SK-N-SH (cell line): ENCODE measurements at regions not wholly inside any gene's neighbourhood (a gene's known extent, or its start where the extent isn't known, plus 50 kb on each side); places are given as distances from the start of the nearest gene placed in this dataset.

ENCODE experiments used
- CTCF ChIA-PET: fragments of 300-600, 350-600 bp; formaldehyde crosslinking; extraction: SDS; loops from one replicate; lab custom pipeline; 2021; lab: Yijun Ruan, JAX
- POLR2A ChIA-PET: fragments of 350-600 bp; sonication (Branson Sonifier 250); formaldehyde crosslinking; extraction: SDS; loops from one replicate; lab custom pipeline; 2020; ENCODE audit warnings: antibody characterized with exemption, inconsistent platforms; lab: Yijun Ruan, JAX
- DNase-seq: peaks from one replicate; pipeline ENCODE4 v3.0.0; 2012
- H2AFZ ChIP-seq: fragments of 200-600 bp; sonication (generic); 2 replicates; pipeline ENCODE4 v1.8.1; 2016; ENCODE audit warnings: antibody characterized with exemption, mild to moderate bottlenecking, low read depth
- H3F3A ChIP-seq: fragments of 200-600 bp; sonication (generic); replicated peaks from 2 replicates; pipeline ENCODE3; 2016; ENCODE audit warnings: antibody characterized with exemption, mild to moderate bottlenecking; ENCODE audit not compliant: insufficient read depth
- H3K27ac ChIP-seq, 2 experiments: fragments of 200-500 bp in 1 of 2; fragments of 200-600 bp in 1 of 2; sonication (Bioruptor generic) in 1 of 2; sonication (generic), shearing (Covaris generic) in 1 of 2; 2 replicates each; pipeline versions ENCODE4 v1.5.1 to v1.6.1; 2014 to 2016; ENCODE audit warnings: low read depth in 2 of 2, inconsistent platforms in 1 of 2, low read length in 1 of 2, mild to moderate bottlenecking in 1 of 2, mixed read lengths in 1 of 2
- H3K27me3 ChIP-seq: fragments of 200-600 bp; sonication (generic), shearing (Covaris generic); 2 replicates; pipeline ENCODE4 v1.6.1; 2016; ENCODE audit warnings: mixed run types; ENCODE audit not compliant: insufficient read depth
- H3K36me3 ChIP-seq, 2 experiments: fragments of 200-500 bp in 1 of 2; fragments of 200-600 bp in 1 of 2; sonication (Bioruptor generic) in 1 of 2; sonication (generic) in 1 of 2; replicated peaks in 1 of 2; 2 replicates each; pipeline versions ENCODE3 to v1.5.1; 2014 to 2016; ENCODE audit warnings: low read length in 1 of 2, mild to moderate bottlenecking in 1 of 2; ENCODE audit not compliant: insufficient read depth in 2 of 2, control insufficient read depth in 1 of 2
- H3K4me1 ChIP-seq, 2 experiments: fragments of 200-500 bp in 1 of 2; fragments of 200-600 bp in 1 of 2; sonication (Bioruptor generic) in 1 of 2; sonication (generic), shearing (Covaris generic) in 1 of 2; 2 replicates each; pipeline versions ENCODE4 v1.5.1 to v1.6.1; 2014 to 2016; ENCODE audit warnings: low read depth in 1 of 2, low read length in 1 of 2, mixed run types in 1 of 2; ENCODE audit not compliant: insufficient read depth in 2 of 2, control insufficient read depth in 1 of 2
- H3K4me2 ChIP-seq: fragments of 200-600 bp; sonication (generic), shearing (Covaris generic); 2 replicates; pipeline ENCODE4 v1.6.1; 2017; ENCODE audit warnings: mixed run types
- H3K4me3 ChIP-seq, 2 experiments: fragments of 200-500 bp in 1 of 2; fragments of 200-600 bp in 1 of 2; sonication (Bioruptor generic) in 1 of 2; sonication (generic), shearing (Covaris generic) in 1 of 2; 2 replicates each; pipeline versions ENCODE4 v1.5.1 to v1.8.1; 2014 to 2016; ENCODE audit warnings: low read depth in 2 of 2, inconsistent platforms in 1 of 2, low read length in 1 of 2, mild to moderate bottlenecking in 1 of 2, mixed read lengths in 1 of 2, moderate library complexity in 1 of 2
- H3K79me2 ChIP-seq: fragments of 200-600 bp; sonication (generic); 2 replicates; pipeline ENCODE4 v1.8.1; 2017; ENCODE audit warnings: mild to moderate bottlenecking; ENCODE audit not compliant: insufficient read depth
- H3K9ac ChIP-seq: fragments of 200-600 bp; sonication (generic); 2 replicates; pipeline ENCODE4 v1.6.1; 2017; ENCODE audit warnings: mixed run types
- H3K9me2 ChIP-seq: fragments of 200-600 bp; sonication (generic); 2 replicates; pipeline ENCODE4 v1.6.1; 2017; ENCODE audit warnings: mixed run types
- H3K9me3 ChIP-seq: fragments of 200-600 bp; sonication (generic); 2 replicates; pipeline ENCODE4 v1.6.1; 2017; ENCODE audit warnings: mixed run types, mild to moderate bottlenecking, moderate library complexity
- H4K20me1 ChIP-seq: fragments of 200-600 bp; sonication (generic); 2 replicates; pipeline ENCODE4 v1.6.1; 2017; ENCODE audit warnings: mild to moderate bottlenecking, mixed run types; ENCODE audit not compliant: insufficient read depth
- CHD2 ChIP-seq: fragments of 150-350 bp; IDR thresholded peaks from 2 replicates; pipeline ENCODE4 v1.6.1; 2018; ENCODE audit warnings: low read length; ENCODE audit not compliant: partially characterized antibody
- EP300 ChIP-seq, 2 experiments: IDR thresholded peaks; 2 replicates each; pipeline versions ENCODE4 v1.4.0 to v1.6.1; 2012; ENCODE audit warnings: borderline replicate concordance in 1 of 2, low read depth in 1 of 2, low read length in 1 of 2
- FOSL2 ChIP-seq: IDR thresholded peaks from 2 replicates; pipeline ENCODE4 v1.4.0; 2012; ENCODE audit warnings: low read depth, mild to moderate bottlenecking, moderate library complexity, borderline replicate concordance
- FOXJ3 ChIP-seq: sonication (generic); formaldehyde crosslinking; IDR thresholded peaks from 2 replicates; pipeline ENCODE4 v1.5.1; 2020; ENCODE audit warnings: mild to moderate bottlenecking, missing genetic modification reagents
- FOXM1 ChIP-seq: IDR thresholded peaks from 2 replicates; pipeline ENCODE4 v1.4.0; 2012; ENCODE audit warnings: low read depth, mild to moderate bottlenecking
- GABPA ChIP-seq: IDR thresholded peaks from 2 replicates; pipeline ENCODE4 v1.4.0; 2012; ENCODE audit warnings: low read depth, mild to moderate bottlenecking
- GATA2 ChIP-seq: sonication (generic); formaldehyde crosslinking; IDR thresholded peaks from 2 replicates; pipeline ENCODE4 v1.5.0; 2020; ENCODE audit warnings: mild to moderate bottlenecking, missing genetic modification reagents
- JUND ChIP-seq: IDR thresholded peaks from 2 replicates; pipeline ENCODE4 v1.4.0; 2012
- MEF2A ChIP-seq: IDR thresholded peaks from 2 replicates; pipeline ENCODE4 v1.4.0; 2012; ENCODE audit warnings: low read depth, borderline replicate concordance
- NRF1 ChIP-seq: IDR thresholded peaks from 2 replicates; pipeline ENCODE4 v1.6.1; 2012; ENCODE audit warnings: low read depth, mild to moderate bottlenecking, low read length
- POLR2AphosphoS5 ChIP-seq: IDR thresholded peaks from 2 replicates; pipeline ENCODE4 v1.6.1; 2012; ENCODE audit warnings: low read depth, low read length
- RAD21 ChIP-seq: IDR thresholded peaks from 2 replicates; pipeline ENCODE4 v1.6.1; 2012; ENCODE audit warnings: mild to moderate bottlenecking, low read length
- RFX5 ChIP-seq: IDR thresholded peaks from 2 replicates; pipeline ENCODE4 v1.6.1; 2012; ENCODE audit warnings: mild to moderate bottlenecking, improper control_type of control experiment, low read length
- RXRA ChIP-seq: IDR thresholded peaks from 2 replicates; pipeline ENCODE4 v1.4.0; 2012; ENCODE audit warnings: low read depth, mild to moderate bottlenecking, borderline replicate concordance
- SIN3A ChIP-seq: IDR thresholded peaks from 2 replicates; pipeline ENCODE4 v1.6.1; 2012; ENCODE audit warnings: low read depth, mild to moderate bottlenecking, low read length, moderate library complexity, borderline replicate concordance
- TEAD4 ChIP-seq: IDR thresholded peaks from 2 replicates; pipeline ENCODE4 v1.4.0; 2012; ENCODE audit warnings: mild to moderate bottlenecking, borderline replicate concordance; ENCODE audit not compliant: insufficient read depth
- USF2 ChIP-seq: fragments of 150-350 bp; IDR thresholded peaks from 2 replicates; pipeline ENCODE4 v1.6.1; 2017; ENCODE audit warnings: antibody characterized with exemption, low read length, low read depth, borderline replicate concordance
- YY1 ChIP-seq: IDR thresholded peaks from 2 replicates; pipeline ENCODE4 v1.4.0; 2012; ENCODE audit warnings: low read depth, mild to moderate bottlenecking
- ZBTB33 ChIP-seq: IDR thresholded peaks from 2 replicates; pipeline ENCODE4 v1.4.0; 2012; ENCODE audit warnings: low read depth, borderline replicate concordance
- WGBS: methylation state at CpG from one replicate; pipeline ENCODE4 v1.1.6; 2017; ENCODE audit warnings: low lambda C conversion rate; 5-methylcytosine and 5-hydroxymethylcytosine counted together
- TF ChIP-seq, protein P1 (sequence below): IDR thresholded peaks from 2 replicates; pipeline ENCODE4 v1.4.0; 2012; ENCODE audit warnings: low read depth, borderline replicate concordance
- TF ChIP-seq, protein P2 (sequence below): fragments of 150-350 bp; IDR thresholded peaks from 2 replicates; pipeline ENCODE4 v1.6.1; 2016; ENCODE audit warnings: mild to moderate bottlenecking, low read depth, low read length
- TF ChIP-seq, protein P3 (sequence below): IDR thresholded peaks from 2 replicates; pipeline ENCODE4 v1.4.0; 2012; ENCODE audit warnings: low read depth

DNA sequence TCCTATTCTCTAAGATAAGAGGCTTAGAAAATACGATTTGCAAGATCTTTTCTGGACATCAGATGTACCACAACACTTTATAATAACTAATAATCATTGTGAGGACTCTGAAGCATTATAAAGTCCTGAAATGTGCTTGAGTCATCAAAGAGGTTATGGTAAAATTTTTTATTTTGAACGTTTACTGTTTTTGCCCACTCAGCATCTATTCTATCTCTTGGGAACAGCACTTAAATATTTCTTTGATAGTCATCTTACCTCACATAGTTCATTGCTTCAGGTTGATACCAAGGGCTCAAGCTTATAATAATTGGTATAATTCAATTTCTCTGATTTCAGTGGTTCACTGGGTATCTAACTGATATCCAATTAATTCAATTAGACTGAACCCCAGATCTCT, 700.5 kb downstream of the KHDRBS2 start:
- H3K4me2 ChIP-seq = no peak overlapping the region
- H3K4me1 ChIP-seq = no peaks in the 10 kb centered on the region
- H3K4me3 ChIP-seq = no peak overlapping the region
- H3F3A ChIP-seq = no peaks in the 10 kb centered on the region
- no peak for TF ChIP-seq FOSL2
- TF ChIP-seq RXRA = no peak
- TF ChIP-seq, protein P1, sequence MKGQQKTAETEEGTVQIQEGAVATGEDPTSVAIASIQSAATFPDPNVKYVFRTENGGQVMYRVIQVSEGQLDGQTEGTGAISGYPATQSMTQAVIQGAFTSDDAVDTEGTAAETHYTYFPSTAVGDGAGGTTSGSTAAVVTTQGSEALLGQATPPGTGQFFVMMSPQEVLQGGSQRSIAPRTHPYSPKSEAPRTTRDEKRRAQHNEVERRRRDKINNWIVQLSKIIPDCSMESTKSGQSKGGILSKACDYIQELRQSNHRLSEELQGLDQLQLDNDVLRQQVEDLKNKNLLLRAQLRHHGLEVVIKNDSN = no peak
- no peak for TF ChIP-seq JUND
- TF ChIP-seq CHD2 = no peak
- TF ChIP-seq, protein P2, sequence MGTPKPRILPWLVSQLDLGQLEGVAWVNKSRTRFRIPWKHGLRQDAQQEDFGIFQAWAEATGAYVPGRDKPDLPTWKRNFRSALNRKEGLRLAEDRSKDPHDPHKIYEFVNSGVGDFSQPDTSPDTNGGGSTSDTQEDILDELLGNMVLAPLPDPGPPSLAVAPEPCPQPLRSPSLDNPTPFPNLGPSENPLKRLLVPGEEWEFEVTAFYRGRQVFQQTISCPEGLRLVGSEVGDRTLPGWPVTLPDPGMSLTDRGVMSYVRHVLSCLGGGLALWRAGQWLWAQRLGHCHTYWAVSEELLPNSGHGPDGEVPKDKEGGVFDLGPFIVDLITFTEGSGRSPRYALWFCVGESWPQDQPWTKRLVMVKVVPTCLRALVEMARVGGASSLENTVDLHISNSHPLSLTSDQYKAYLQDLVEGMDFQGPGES = no peak
- no peak for TF ChIP-seq USF2
- no peak for TF ChIP-seq SIN3A
- no peak for TF ChIP-seq RAD21
- TF ChIP-seq EP300 (IDR thresholded peaks at IDR 0.05; ENCODE audit: borderline replicate concordance in 1 of 2, low read depth in 1 of 2, low read length in 1 of 2) = no peak
- no peak overlapping the region for H3K27ac ChIP-seq
- H3K9me2 ChIP-seq = no peaks in the 10 kb centered on the region
- H3K27me3 ChIP-seq = no peaks in the 10 kb centered on the region
- H3K36me3 ChIP-seq = no peaks in the 10 kb centered on the region
- no peak for DNase-seq
- H4K20me1 ChIP-seq = no peaks in the 10 kb centered on the region
- 0% methylated on average over 2 of the region's 2 CpGs for WGBS
- no peaks in the 10 kb centered on the region; the same call in 1 of the 2 replicates for H3K9me3 ChIP-seq
- ChIA-PET POLR2A (no interaction called here), CTCF (no interaction called here)
- no peak overlapping the region for H3K9ac ChIP-seq
- no peaks in the 10 kb centered on the region for H3K79me2 ChIP-seq
- no peak overlapping the region for H2AFZ ChIP-seq

- Histone ChIP-seq H4K20me1 (no peaks in the 10 kb centered on the region), H3K9ac (no peak overlapping the region), H3K9me3 (no peaks in the 10 kb centered on the region), H3K9me2 (no peaks in the 10 kb centered on the region; the same call in 1 of the 2 replicates), H2AFZ (no peak overlapping the region), H3K4me3 (no peak overlapping the region), H3K79me2 (no peaks in the 10 kb centered on the region), H3K27ac (no peak overlapping the region), H3F3A (no peaks in the 10 kb centered on the region), H3K4me2 (no peak overlapping the region), H3K36me3 (no peaks in the 10 kb centered on the region), H3K4me1 (no peaks in the 10 kb centered on the region), H3K27me3 (no peaks in the 10 kb centered on the region)
- POLR2A ChIA-PET = no interaction called here
- WGBS = 0% methylated on average over 1 of the region's 1 CpG
- CTCF ChIA-PET = no interaction called here
- no peak for DNase-seq
- TF ChIP-seq GABPA = no peak
- no peak for TF ChIP-seq FOXJ3 (CRISPR knock-in tag)
- TF ChIP-seq EP300 (IDR thresholded peaks at IDR 0.05; ENCODE audit: borderline replicate concordance in 1 of 2, low read depth in 1 of 2, low read length in 1 of 2) = no peak
- no peak for TF ChIP-seq ZBTB33
- no peak for TF ChIP-seq FOSL2
- TF ChIP-seq, protein P1 = no peak
- TF ChIP-seq FOXM1 = no peak
- no peak for TF ChIP-seq RXRA
- TF ChIP-seq, protein P3, sequence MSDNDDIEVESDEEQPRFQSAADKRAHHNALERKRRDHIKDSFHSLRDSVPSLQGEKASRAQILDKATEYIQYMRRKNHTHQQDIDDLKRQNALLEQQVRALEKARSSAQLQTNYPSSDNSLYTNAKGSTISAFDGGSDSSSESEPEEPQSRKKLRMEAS = no peak
- no peak for TF ChIP-seq POLR2AphosphoS5
- no peak for TF ChIP-seq RFX5
- TF ChIP-seq YY1 = no peak
- TF ChIP-seq MEF2A = no peak
- no peak for TF ChIP-seq CHD2
- TF ChIP-seq GATA2 (CRISPR knock-in tag) = no peak
- no peak for TF ChIP-seq NRF1
- no peak for TF ChIP-seq TEAD4
- TF ChIP-seq USF2 = no peak
Observed at GRCh38 chr6:61562098-61562497, 723.9 kb downstream of the KHDRBS2 start.
